COLO668 (cell line): ENCODE measurements at regions not wholly inside any gene's neighbourhood (a gene's known extent, or its start where the extent isn't known, plus 50 kb on each side); places are given as distances from the start of the nearest gene placed in this dataset.

Experiments used
- DNase-seq: peaks from one replicate; lab custom pipeline; 2025; ENCODE audit not compliant: unreplicated experiment; lab: John Stamatoyannopoulos, UW

GRCh38 chr5:166367391-166367790 lies 1924.1 kb upstream of the WWC1 start:
- no peak for DNase-seq

- DNase-seq: no peak
Observed at GRCh38 chr5:166369346-166369745, 1922.1 kb upstream of the WWC1 start.

- DNase-seq: no peak
Observed at GRCh38 chr5:166369807-166370206, 1921.6 kb upstream of the WWC1 start.

DNA sequence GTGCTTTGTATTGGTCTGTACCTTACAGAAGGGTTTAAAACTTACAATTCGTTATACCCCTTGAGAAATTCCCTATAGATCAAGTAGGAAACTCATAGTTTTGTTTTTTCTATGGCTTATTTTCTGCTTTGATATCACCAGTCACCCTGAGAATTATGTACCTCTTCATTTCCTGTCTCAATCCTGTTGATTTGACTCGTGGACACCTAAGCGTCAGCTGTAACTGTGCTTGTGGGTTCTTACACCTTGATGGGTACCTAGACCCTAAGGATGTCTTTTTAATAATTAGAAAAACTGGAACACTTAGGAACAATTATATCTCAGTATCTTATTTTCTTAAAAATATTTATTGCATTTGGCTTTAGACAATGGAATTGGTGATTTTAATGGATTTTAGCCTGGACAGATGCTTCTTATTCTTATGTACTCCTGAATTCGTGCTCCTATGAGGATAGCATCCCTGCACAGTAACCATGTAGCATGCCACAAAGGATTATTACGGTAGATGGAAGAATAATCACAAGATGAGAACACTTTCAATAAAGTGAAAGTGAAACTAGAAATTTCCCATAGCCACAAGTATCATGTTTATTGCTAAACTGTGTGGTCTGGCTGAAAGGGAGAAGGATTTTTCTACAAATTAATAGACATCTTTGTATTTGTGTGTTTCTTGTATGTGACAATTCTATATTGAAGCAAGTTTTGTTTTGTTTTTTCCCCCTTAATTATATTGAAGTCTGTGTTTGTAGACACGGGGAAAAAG lies 1920.3 kb upstream of the WWC1 start:
- no peak for DNase-seq

DNA sequence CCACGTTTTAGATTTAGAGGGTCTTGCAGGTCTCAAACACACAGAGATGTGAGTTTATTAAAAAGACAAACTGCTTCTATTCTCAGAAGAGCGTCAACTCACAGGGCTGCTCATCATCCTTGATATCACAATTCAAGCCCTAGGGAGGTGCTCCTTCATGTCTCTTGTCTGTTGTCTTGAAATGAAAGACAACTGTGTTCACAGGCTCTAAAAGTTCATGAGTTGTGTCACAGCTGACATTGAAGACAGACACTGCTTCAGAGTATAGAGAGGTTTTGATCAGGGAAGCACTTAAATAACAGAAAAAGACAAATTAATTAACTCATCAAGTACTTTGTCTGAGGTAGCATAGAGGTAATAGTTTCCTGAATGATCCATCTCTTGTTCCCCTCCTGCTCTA lies 1917.6 kb upstream of the WWC1 start:
- DNase-seq: no peak

DNA sequence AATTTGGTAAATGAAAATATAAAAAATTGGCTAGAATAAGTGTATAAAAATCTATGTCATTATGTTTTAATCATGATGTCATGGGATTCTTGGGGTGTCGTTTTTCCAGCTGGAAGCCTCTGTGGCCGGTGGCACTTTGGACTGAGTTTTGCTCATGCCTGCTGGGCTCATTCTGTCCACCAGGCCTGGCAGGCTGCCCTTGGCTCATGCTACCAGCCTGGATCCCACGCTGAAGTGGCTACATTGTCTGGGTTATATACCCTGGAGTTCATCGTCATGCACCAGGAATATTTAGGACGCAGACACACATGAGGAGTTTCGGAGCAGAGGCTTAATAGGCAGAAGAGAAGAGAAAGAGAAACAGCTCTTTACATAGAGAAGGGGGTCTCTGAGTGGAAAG lies 1913.7 kb upstream of the WWC1 start:
- DNase-seq: no peak

DNA sequence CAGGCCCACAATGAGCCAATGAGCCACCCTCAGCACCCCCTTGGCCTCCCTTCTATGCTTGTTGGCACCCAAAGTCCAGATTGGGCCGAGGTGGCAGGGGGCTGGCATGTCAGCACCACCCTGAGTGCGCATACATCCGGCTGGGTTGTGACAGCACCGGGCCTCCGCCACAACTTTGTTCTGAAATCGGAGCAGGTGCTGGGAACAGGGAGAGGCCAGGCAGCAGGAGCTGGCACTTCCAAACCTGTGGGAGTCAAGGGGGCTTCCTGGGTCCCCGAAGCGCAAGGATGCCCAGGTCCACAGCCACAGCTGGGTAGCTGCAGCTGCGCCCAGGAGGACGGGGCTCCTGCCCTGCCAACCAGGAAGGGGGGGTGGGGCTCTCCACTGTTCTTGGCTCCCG lies 1911.9 kb upstream of the WWC1 start:
- no peak for DNase-seq

GRCh38 chr5:166382031-166382430 lies 1909.4 kb upstream of the WWC1 start:
- DNase-seq: no peak

GRCh38 chr5:166398131-166398530 lies 1893.3 kb upstream of the WWC1 start:
- DNase-seq: no peak

DNA sequence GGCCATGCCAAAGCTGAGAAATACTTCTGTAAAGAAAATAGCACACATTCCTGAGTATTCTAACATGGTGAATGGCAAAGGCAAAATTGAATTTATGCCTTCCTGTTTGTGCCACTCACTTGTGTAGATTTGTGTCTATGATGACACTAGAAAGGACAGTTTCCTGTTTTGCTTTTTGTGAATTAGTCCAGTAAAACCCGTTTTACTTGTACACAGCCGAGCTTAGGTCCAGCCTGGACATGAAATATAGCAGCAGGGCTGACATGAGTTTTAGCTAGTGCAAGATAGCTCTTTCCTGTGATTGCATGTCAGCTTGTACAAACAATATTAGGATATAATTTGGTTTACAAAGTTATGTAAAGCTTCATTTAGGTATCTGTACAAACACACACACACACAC lies 1891.7 kb upstream of the WWC1 start:
- no peak for DNase-seq

- no peak for DNase-seq
Observed at GRCh38 chr5:166401391-166401790, 1890.1 kb upstream of the WWC1 start.

- no peak for DNase-seq
Observed at GRCh38 chr5:166412191-166412590, 1879.3 kb upstream of the WWC1 start.

DNA sequence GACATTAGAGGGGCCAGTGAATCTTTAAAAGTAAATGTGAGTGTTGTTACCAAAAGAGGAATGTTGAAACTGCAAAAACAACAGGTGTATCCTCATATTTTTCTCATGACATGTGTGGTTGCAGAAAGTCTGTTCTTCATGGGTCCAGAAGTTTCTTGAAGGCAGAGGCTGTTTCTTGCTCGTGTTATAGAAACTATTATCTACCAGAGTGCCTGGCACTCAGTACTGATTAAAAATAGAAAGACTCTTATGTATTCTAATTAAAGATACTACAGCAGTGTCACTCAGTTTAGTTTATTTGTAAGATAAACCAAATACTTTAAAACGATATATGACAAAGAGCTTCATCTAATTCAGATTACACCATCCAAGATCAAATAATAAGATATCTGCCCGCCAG lies 1864.2 kb upstream of the WWC1 start:
- DNase-seq: no peak

DNA sequence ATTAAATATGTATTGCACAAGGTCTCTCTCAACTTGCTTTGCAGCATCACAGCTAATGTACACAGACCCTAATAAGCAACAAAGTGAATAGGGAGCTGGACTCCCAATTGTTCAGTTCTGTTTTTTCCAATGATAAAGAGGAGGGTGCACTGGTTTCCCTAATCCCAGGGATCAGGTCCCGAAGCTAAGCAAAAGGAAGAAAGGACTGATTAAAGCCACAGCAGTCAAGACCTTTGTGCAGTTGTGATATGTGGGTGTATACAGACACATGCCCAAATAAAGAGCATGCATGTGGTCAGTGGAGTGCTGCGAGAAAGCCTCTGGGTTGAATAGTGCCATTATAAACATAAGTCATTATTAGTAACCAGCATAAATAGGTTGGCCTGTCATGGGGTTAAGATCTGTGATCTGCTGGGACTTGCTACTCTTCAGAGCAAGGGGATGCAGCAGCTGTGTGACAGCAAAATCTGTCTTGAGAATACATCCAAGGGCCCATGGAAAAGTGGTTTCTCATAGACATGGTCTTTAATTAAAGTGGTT lies 1863.1 kb upstream of the WWC1 start:
- DNase-seq: no peak

DNA sequence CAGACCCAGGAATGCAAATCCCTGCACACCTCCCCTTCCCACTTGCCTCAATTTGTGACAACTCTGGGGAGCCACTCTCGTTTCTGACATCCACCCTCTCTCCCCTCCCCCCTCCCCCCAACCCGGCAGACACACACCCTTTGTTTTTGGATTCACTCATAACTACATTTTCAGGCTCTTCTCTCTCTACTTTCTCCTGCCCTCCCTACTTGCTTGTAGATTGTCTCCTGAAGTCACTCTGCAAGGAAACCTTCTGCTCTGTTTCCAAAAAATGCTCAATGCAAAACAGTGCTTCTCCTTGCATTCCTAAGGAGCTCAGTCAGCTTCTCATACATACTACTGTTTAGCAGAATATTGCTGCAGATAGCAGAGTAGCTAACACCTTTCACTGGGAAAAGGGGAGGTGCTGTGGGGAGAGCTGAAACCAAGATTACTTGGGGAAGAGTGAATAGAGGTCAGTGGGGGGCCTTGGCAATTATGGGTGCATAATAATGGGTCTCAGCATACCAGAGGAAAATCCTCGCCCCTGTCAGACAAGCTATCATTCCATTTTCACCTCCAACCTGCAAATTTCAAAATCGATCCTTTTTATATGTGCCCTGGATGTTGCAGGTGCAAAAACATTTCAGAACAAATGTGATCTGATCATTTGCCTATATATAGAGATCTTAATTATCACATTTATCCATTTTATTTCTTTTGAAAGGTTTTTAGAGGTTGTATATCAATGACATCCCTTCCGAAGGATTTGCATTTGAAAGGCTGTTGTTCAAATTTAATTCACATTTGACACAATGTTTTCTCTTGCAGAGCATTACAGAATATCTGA lies 1860.7 kb upstream of the WWC1 start:
- DNase-seq: no peak

GRCh38 chr5:166431456-166431855 lies 1860.0 kb upstream of the WWC1 start:
- DNase-seq: no peak

- DNase-seq: no peak
Observed at GRCh38 chr5:166433679-166434078, 1857.8 kb upstream of the WWC1 start.

DNA sequence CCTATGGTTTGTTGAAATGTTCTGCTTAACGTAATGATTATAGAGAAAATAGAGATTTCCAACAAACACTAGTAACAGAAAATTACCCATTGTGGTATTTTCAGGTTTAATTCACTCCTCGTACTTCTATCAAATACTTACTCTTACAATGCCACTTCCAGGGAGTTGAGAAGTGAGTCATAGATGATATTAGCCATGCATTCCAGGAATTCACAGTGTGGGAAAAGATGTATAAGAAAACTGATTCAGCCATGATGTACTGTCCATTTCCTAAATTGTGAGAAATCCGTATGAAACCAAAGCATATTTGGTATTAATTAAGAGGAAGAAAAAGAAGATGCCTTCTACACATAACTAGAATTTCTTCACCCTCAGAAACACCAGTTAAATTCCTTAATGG lies 1854.6 kb upstream of the WWC1 start:
- no peak for DNase-seq

GRCh38 chr5:166486348-166486747 lies 1805.1 kb upstream of the WWC1 start:
- no peak for DNase-seq

GRCh38 chr5:166488560-166488959 lies 1802.9 kb upstream of the WWC1 start:
- no peak for DNase-seq

DNA sequence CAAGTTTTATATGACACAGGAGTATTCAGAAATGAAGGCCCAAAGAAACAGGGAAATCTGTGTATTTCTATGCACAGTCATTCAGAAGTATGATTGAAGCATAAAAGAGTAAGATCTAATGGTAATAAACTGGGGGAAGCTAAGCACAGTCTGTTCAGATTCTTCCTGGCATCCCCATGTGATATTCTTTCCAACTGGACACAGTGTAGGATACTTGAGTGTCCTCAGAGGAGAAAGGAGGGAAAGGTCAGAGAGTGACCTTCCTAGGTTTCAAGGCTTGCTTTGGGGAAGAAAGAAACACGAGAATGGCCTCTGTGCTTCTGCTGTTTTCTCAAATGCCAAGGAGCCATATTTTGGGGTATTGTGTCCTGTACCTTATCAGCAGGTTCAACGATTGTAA lies 1798.4 kb upstream of the WWC1 start:
- no peak for DNase-seq

DNA sequence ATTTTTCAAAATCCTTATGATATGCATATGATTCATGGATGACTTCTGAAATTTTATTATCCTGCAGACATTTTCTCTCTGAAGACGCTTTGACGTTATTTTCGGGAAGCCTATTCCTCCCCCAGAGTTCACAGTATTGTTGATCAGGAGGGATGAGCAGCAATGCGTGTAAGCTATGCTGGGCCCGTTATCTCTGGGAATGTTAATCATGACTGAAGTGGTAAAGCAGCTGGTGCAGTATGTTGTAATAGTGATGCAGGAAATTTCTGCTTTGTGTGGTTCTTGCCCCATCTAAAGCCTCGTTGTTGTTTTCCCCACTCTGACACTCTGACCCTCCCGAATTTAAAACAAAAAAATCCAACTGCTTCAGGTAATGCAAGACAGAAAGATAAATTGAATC lies 1797.8 kb upstream of the WWC1 start:
- no peak for DNase-seq
